HG03342 (cell line): ENCODE measurements at regions not wholly inside any gene's neighbourhood (a gene's known extent, or its start where the extent isn't known, plus 50 kb on each side); places are given as distances from the start of the nearest gene placed in this dataset.

ENCODE experiments used
- ATAC-seq: cut with Tn5 transposase; IDR thresholded peaks from one replicate; pipeline ENCODE4 v1.9.1; 2021; ENCODE audit warnings: mild to moderate bottlenecking, moderate library complexity; ENCODE audit not compliant: unreplicated experiment

GRCh38 chr11:106212081-106212480 lies 134.6 kb downstream of the AASDHPPT start:
- ATAC-seq: no peak

- ATAC-seq: no peak
Observed at GRCh38 chr11:106216281-106216680, 138.8 kb downstream of the AASDHPPT start.

- ATAC-seq: no peak
Observed at GRCh38 chr11:106217456-106217855, 140.0 kb downstream of the AASDHPPT start.

- ATAC-seq: no peak
Observed at GRCh38 chr11:106218106-106218505, 140.6 kb downstream of the AASDHPPT start.

GRCh38 chr11:106222626-106223025 lies 145.2 kb downstream of the AASDHPPT start:
- ATAC-seq: no peak

- no peak for ATAC-seq
Observed at GRCh38 chr11:106224172-106224571, 146.7 kb downstream of the AASDHPPT start.

- ATAC-seq: no peak
Observed at GRCh38 chr11:106228996-106229395, 151.5 kb downstream of the AASDHPPT start.

- no peak for ATAC-seq
Observed at GRCh38 chr11:106231591-106231990, 154.1 kb downstream of the AASDHPPT start.

GRCh38 chr11:106233191-106233590 lies 155.7 kb downstream of the AASDHPPT start:
- ATAC-seq: no peak

- ATAC-seq: no peak
Observed at GRCh38 chr11:106234794-106235193, 157.3 kb downstream of the AASDHPPT start.

GRCh38 chr11:106236295-106236694 lies 158.8 kb downstream of the AASDHPPT start:
- no peak for ATAC-seq

- no peak for ATAC-seq
Observed at GRCh38 chr11:106238704-106239360, 161.4 kb downstream of the AASDHPPT start.

GRCh38 chr11:106241601-106242257 lies 164.3 kb downstream of the AASDHPPT start:
- no peak for ATAC-seq

- ATAC-seq: no peak
Observed at GRCh38 chr11:106242718-106243415, 165.4 kb downstream of the AASDHPPT start.

- no peak for ATAC-seq
Observed at GRCh38 chr11:106246495-106246894, 169.0 kb downstream of the AASDHPPT start.

GRCh38 chr11:106249617-106250239 lies 172.3 kb downstream of the AASDHPPT start:
- no peak for ATAC-seq

- no peak for ATAC-seq
Observed at GRCh38 chr11:106262852-106263251, 185.4 kb downstream of the AASDHPPT start.

- ATAC-seq: no peak
Observed at GRCh38 chr11:106263527-106263926, 186.1 kb downstream of the AASDHPPT start.

GRCh38 chr11:106271086-106271485 lies 193.6 kb downstream of the AASDHPPT start:
- no peak for ATAC-seq

GRCh38 chr11:106271686-106272085 lies 194.2 kb downstream of the AASDHPPT start:
- ATAC-seq: no peak

- ATAC-seq: no peak
Observed at GRCh38 chr11:106275151-106275550, 197.7 kb downstream of the AASDHPPT start.

GRCh38 chr11:106276126-106276525 lies 198.7 kb downstream of the AASDHPPT start:
- no peak for ATAC-seq
